ENCODE measurements at regions not wholly inside any gene's neighbourhood (a gene's known extent, or its start where the extent isn't known, plus 50 kb on each side); places are given as distances from the start of the nearest gene placed in this dataset.

DNA sequence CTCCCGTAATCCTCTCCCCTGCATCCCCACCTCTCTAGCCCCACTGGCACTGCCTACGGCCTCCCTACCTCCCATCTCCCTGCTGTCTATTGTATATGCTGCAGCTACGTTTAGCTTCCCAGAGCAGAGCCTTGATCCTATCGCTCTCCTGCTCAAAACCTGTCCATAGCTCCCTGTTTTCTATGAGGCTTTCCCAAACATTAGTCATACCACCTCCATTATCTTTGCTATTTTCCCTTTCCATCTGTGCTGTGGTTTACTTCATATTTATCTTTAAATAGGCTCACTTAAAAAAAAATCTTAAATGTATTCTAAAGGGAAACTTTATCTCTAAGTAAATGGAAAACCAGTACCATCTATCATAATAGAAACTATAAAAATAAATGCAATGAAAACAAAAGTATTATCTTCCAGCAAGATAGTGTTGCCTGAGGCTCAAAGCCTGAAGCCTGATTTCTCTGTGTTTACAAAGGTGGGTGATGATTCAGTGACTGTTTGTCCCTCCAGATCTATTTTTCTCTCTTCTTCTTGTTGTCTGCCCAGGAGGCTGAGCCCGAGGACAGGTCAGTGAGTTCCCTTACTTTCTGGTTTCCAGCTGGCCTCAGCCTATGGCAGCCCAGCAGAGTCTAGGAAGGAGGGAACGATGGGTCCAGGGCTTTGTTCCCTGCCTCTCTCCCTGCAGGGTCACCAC is 397.1 kb upstream of the CFAP20DC start:
- TF ChIP-seq TAF1 (IDR thresholded peaks at IDR 0.05; ENCODE audit: borderline replicate concordance, insufficient read depth, low read length) (no peak), POLR2AphosphoS5 (IDR thresholded peaks at IDR 0.05; ENCODE audit: low read depth, low read length) (no peak), FOXP2 (optimal IDR thresholded peaks at IDR 0.05; ENCODE audit: borderline replicate concordance, extremely low read depth, extremely low read length, insufficient read depth) (no peak), SIN3A (IDR thresholded peaks at IDR 0.05; ENCODE audit: borderline replicate concordance, insufficient read depth, low read length) (no peak)
- TF ChIP-seq, protein P1, sequence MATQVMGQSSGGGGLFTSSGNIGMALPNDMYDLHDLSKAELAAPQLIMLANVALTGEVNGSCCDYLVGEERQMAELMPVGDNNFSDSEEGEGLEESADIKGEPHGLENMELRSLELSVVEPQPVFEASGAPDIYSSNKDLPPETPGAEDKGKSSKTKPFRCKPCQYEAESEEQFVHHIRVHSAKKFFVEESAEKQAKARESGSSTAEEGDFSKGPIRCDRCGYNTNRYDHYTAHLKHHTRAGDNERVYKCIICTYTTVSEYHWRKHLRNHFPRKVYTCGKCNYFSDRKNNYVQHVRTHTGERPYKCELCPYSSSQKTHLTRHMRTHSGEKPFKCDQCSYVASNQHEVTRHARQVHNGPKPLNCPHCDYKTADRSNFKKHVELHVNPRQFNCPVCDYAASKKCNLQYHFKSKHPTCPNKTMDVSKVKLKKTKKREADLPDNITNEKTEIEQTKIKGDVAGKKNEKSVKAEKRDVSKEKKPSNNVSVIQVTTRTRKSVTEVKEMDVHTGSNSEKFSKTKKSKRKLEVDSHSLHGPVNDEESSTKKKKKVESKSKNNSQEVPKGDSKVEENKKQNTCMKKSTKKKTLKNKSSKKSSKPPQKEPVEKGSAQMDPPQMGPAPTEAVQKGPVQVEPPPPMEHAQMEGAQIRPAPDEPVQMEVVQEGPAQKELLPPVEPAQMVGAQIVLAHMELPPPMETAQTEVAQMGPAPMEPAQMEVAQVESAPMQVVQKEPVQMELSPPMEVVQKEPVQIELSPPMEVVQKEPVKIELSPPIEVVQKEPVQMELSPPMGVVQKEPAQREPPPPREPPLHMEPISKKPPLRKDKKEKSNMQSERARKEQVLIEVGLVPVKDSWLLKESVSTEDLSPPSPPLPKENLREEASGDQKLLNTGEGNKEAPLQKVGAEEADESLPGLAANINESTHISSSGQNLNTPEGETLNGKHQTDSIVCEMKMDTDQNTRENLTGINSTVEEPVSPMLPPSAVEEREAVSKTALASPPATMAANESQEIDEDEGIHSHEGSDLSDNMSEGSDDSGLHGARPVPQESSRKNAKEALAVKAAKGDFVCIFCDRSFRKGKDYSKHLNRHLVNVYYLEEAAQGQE (IDR thresholded peaks at IDR 0.05; ENCODE audit: insufficient read depth in 1 of 2, low read depth in 2 of 2, low read length in 2 of 2): no peak

DNA sequence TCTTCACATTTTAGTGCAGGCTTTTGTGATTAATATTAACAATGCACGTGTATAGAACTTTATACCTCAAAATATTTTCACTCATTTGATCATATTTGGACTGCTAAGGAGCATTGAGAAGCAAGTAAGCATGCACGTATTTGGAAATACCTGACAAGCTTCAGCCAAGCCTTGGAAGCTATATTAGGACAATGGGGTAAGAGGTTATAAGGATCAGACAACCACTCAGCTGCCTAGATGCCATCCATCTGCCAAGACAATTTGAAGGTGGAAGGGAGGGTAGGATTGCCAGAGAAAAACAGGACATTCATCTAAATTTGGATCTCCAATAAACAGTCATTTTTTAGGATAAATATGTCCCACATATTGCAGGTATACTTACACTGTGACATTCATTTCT is 394.9 kb upstream of the CFAP20DC start:
- TF ChIP-seq, protein P1 (IDR thresholded peaks at IDR 0.05; ENCODE audit: insufficient read depth in 1 of 2, low read depth in 2 of 2, low read length in 2 of 2): no peak
- TF ChIP-seq TAF1 (IDR thresholded peaks at IDR 0.05; ENCODE audit: borderline replicate concordance, insufficient read depth, low read length) (no peak), FOXP2 (optimal IDR thresholded peaks at IDR 0.05; ENCODE audit: borderline replicate concordance, extremely low read depth, extremely low read length, insufficient read depth) (no peak), SIN3A (IDR thresholded peaks at IDR 0.05; ENCODE audit: borderline replicate concordance, insufficient read depth, low read length) (no peak), POLR2AphosphoS5 (IDR thresholded peaks at IDR 0.05; ENCODE audit: low read depth, low read length) (no peak)

- no peak for TF ChIP-seq FOXP2 (optimal IDR thresholded peaks at IDR 0.05; ENCODE audit: borderline replicate concordance, extremely low read depth, extremely low read length, insufficient read depth)
- TF ChIP-seq, protein P1 (IDR thresholded peaks at IDR 0.05; ENCODE audit: insufficient read depth in 1 of 2, low read depth in 2 of 2, low read length in 2 of 2): no peak
- TF ChIP-seq POLR2AphosphoS5 (IDR thresholded peaks at IDR 0.05; ENCODE audit: low read depth, low read length): no peak
Measured at GRCh38 chr3:59444294-59444671, 394.5 kb upstream of the CFAP20DC start.

DNA sequence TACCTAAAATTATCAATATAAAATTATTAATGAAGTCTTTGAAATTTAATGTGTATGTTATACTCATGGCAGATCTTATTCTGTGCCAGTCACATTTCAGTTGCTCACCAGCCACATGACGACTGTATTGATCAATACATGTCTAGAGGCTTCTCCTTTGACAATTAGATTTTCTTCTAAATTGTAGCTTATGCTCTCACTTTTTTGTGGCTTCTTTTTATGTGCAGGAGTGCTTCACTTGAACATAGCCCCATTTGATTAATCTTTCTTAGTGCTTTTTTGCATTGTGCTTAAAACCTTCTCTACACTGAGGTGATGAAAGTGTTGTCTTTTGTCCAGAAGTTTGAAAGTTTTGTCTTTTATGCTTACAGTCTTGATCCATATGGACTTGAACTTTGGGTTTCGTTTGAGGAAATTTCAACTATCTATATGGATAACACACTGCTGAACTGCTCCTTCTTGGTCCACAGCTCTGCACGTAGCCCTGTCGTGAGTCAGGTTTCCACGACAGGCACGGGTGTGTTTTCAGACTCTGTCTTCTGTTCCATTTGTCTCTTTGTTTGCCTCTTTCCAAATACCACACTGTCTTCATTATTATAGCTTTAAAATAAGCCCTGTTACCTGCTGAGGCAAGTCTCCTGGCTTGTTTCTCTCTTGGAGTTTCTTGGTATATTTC is 393.9 kb upstream of the CFAP20DC start:
- TF ChIP-seq TAF1 (IDR thresholded peaks at IDR 0.05; ENCODE audit: borderline replicate concordance, insufficient read depth, low read length) (no peak), SIN3A (IDR thresholded peaks at IDR 0.05; ENCODE audit: borderline replicate concordance, insufficient read depth, low read length) (no peak), POLR2AphosphoS5 (IDR thresholded peaks at IDR 0.05; ENCODE audit: low read depth, low read length) (no peak), FOXP2 (optimal IDR thresholded peaks at IDR 0.05; ENCODE audit: borderline replicate concordance, extremely low read depth, extremely low read length, insufficient read depth) (no peak)
- TF ChIP-seq, protein P1 (IDR thresholded peaks at IDR 0.05; ENCODE audit: insufficient read depth in 1 of 2, low read depth in 2 of 2, low read length in 2 of 2): no peak
